Fibroblast of skin of abdomen (primary cell): ENCODE measurements at regions not wholly inside any gene's neighbourhood (a gene's known extent, or its start where the extent isn't known, plus 50 kb on each side); places are given as distances from the start of the nearest gene placed in this dataset.
"Not testable (repeated sequence)": the region's sequence is repeated elsewhere in the genome, so short reads cannot be mapped to it uniquely, and the experiment has no call there.

Source experiments
- DNase-seq: peaks from one replicate; pipeline ENCODE4 v3.0.0-alpha.2; 2013

DNA sequence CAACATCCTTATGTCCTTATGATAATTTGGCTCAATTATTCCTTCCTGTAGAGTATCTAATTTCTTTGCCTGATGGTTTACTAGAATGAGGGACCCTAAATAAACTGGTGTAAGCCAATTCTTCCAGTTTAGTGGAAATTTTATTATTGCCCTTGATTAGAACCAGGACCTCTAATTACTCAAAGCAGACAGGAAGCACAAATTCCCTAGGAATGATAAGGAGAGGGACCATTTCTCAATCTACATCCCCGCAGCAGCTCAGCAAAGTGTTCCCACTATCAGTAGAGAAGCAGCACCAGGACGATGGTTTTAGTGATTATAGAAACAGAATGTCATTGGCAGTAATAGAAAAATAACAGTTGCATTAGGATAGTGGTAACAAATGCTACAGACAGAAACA, 97.1 kb downstream of the PLPPR4 start:
- DNase-seq: no peak

DNA sequence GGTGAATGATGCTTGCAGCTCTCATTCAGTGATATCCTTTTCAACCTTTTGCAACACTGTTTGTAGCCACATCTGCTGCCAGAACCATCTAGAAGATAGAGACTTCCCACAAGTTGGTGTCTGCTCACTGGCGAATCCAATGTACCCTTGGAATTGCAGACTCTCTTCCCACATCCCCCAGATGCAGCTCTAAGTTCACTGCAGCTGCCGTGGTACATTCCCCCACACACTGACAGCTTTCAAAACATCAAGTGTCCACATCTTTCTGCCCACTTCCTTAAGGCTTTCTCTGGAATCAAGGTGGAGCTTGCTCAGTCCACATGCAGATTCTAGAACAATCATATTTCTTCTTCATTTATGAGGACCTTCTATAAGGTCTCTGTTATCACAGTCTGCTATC, 99.2 kb downstream of the PLPPR4 start:
- no peak for DNase-seq

DNA sequence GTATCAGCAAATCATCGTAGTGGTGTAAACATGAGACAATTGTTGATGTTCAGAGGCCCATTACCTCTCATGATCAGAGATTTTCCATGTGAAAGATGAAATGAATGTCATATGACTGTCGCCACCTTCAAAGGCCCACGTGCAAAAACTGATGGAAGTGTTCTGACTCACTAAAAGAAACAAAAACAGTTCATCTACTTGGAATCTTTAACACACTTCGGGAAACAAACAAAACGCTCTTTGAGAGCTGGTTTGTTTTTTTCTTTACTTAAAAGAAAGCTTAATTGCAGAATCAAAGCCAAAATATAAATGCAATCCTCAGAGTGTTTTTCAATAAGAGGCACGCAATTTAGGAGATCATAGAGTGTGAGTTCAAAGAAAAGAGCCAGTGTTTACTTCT, 100.8 kb downstream of the PLPPR4 start:
- no peak for DNase-seq

DNA sequence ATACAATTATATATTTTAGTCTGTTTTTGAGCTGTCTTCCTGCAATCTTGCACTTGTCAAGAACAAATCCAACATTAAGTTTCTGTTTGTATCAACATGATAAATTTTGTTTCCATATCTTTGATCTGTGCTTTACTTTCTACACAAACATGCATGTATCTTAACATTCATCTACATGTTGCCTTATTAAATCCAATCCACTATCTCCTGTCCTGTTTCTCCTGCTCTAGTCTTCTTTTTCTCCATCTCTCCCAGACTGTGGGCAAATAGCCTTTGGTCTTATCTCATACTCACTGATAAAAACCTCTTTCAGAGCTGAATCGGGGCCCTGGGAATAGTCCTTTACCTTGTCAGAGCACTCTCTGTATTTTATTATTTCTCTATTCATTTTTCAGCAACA, 101.3 kb downstream of the PLPPR4 start:
- DNase-seq: no peak

DNA sequence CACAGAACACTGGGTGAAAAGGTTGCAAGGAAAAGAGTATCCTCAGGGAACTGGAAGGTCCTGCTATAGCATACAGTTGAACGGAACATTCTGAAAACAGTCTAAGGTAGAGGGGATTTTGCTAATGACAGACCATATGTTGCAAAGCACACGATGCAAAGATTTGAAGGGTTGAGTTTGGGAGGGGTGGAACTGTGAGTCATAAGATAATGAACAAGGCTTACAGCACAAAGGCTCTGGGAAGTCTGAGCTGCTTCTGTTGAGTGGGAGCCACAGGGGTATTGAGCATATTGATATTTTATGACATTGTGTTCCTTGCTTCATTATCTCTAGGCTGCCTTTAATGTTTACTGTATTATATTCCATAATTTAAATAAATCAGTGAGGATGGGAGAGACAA, 104.9 kb downstream of the PLPPR4 start:
- no peak for DNase-seq

DNA sequence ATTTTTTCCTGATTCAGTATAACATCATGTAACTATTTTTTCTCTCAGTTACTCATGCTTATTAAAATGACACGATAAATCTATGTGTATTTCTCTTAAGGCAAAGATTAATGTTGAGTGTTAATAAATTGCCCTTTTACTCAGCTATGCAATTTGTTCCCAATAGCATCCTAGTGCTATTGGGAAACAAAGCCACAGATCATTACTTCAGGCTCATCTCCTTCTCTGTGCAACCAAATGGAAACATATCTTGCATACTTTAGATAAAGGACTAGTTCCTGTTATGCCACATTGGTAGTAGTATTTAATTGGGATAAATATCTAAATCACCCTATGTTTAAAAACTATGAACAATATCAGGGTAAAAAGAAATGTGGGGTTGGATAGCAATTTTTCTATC, 106.2 kb downstream of the PLPPR4 start:
- no peak for DNase-seq

DNA sequence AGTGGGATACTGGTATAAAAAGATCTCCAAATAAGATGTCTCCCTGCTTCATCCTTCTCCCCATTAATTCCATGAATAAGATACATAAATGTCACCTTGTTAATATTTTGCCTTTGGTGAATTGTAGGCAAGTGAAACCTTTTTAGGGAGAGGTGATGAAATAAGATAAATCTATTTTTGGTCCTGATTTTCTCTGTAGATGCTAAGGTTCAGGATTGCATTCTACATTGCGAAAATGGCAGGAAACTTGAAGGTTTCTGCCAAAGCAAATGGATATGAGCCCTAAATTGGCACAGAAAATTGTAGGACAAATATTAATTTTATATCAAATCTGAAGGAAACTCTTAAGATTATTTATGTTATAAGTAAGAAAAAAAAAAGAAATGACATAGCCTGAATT, 107.1 kb downstream of the PLPPR4 start:
- no peak for DNase-seq

DNA sequence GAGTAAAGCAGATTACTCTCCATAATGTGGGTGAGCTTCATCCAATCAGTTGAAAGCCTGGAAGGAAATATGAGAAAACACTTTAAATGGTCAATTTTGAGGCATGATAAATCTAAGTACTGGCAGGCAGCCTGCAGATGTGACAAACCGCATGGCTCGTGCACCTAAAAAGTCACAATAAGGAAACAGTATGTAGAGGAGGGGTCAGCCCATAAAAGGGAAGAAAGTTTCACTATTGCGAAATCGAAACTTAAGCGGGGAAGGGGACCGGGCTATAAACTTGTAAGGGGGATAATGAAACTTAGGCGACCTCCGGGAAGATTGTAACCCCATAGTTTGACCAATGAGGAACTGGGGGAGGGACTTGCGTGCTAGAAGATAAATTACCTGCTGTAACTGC, 109.8 kb downstream of the PLPPR4 start:
- no peak for DNase-seq

DNA sequence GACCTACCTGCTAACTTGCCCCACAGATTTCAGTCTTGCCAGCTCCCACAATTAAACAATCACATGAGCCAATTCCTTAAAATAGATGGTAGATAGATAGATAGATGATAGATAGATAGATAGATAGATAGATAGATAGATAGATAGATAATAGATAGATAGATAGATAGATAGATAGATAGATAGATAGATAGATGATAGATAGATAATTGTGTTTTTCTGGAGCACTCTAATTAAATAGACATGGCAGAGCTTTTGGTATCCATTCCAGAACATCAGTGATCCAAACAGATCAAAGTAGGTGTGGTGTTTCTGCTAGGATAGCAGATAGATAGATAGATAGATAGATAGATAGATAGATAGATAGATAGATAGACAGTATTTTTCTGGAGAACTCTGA, 110.4 kb downstream of the PLPPR4 start:
- not testable (repeated sequence) for DNase-seq

DNA sequence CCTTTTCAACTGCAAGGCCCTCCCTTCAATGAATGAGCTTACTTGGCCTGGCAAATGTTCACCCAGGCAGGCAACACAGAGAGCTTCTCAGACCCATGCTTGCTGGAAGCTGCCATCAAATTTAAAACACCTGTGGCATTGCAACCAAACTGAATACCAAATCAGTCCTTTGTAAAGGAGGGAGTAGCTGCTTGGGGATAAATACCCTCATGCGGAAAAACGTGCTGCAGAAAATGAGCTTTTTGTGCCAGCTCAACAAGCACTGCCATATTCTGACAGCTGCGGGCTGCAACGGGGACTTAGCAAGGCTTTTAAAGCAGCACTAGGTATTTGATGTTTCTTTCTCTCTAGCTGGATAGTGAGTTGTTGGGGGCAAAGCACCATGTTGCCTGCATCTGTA, 119.7 kb downstream of the PLPPR4 start:
- no peak for DNase-seq

DNA sequence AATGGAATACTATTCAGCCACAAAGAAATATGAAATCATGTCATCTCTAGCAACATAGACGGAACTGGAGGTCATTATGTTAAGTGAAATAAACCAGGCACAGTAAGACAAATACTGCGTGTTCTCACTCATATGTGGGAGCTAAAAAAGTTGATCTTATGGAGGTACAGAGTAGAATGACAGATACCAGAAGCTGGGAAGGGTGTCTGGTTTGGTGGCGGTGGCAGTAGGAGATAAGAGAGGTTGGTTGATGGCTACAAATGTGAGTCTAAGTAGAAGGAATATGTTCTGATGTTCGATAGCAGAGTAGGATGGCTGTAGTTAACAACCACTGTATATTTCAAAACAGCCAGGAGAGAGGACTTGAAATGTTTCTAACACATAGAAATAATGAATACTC, 121.6 kb downstream of the PLPPR4 start:
- no peak for DNase-seq

DNA sequence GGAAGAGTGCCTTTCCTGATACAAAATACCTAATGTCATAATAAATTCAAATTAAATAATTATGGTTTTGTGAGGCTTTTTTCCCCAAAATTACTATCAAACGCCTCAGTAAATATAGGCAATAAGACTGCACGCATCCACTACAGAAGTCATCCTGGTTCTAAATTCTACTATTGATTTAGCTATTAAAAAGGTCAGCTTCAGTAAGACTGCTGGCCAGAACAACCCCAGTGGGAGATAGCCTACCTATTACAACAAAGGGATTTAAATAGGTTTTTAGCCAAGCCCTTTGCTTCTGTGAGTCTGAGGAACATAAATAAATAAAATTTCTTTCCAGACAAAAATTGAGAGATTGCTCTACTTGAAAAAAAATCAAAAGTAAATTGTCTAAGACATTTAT, 132.1 kb downstream of the PLPPR4 start:
- no peak for DNase-seq

DNA sequence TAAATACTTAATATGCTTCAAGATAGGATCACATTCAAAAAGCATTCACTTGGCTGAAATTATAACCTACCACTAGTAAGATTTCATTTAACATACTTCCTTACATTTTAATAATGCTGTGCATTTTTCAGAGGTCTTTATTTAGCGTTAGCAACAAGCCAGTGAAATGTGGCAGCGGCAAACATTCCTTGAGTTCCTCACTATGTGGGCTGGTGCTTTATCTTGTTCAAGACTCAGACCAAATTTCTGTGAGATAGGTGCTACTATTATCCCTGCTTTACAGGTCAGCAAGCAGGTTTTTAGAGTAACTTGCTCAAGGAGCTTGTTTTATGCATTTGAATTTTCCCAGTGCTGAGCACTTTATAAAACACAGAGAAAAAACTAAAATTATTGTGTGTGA, 132.7 kb downstream of the PLPPR4 start:
- peak; percentile 1 for DNase-seq

DNA sequence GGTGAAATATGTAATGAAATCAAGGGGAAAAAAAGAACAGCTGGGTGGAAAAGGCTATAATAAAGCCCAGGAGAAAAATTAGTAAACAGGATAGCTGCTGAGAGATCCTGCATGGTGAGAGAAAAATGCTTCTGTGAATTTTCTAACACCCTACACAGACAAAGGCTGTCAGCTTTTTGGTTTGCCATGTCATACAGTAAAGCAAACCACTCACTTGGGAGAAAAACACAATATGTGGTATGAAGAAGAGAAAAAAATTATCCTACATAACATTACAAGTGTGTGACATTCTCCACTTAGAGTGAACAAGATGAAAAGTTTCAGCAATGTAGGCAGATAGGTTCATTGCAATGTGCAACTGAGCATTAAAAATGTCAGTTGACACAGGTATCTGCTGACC, 133.6 kb downstream of the PLPPR4 start:
- DNase-seq: no peak

DNA sequence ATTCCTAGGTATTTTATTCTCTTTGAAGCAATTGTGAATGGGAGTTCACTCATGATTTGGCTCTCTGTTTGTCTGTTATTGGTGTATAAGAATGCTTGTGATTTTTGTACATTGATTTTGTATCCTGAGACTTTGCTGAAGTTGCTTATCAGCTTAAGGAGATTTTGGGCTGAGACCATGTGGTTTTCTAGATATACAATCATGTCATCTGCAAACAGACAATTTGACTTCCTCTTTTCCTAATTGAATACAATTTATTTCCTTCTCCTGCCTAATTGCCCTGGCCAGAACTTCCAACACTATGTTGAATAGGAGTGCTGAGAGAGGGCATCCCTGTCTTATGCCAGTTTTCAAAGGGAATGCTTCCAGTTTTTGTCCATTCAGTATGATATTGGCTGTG, 137.3 kb downstream of the PLPPR4 start:
- not testable (repeated sequence) for DNase-seq

DNA sequence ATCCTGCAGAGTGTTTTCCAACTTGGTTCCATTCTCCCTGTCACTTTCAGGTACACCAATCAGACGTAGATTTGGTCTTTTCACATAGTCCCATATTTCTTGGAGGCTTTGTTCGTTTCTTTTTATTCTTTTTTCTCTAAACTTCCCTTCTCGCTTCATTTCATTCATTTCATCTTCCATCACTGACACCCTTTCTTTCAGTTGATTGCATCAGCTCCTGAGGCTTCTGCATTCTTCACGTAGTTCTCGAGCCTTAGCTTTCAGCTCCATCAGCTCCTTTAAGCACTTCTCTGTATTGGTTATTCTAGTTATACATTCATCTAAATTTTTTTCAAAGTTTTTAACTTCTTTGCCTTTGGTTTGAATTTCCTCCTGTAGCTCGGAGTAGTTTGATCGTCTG, 140.1 kb downstream of the PLPPR4 start:
- not testable (repeated sequence) for DNase-seq

DNA sequence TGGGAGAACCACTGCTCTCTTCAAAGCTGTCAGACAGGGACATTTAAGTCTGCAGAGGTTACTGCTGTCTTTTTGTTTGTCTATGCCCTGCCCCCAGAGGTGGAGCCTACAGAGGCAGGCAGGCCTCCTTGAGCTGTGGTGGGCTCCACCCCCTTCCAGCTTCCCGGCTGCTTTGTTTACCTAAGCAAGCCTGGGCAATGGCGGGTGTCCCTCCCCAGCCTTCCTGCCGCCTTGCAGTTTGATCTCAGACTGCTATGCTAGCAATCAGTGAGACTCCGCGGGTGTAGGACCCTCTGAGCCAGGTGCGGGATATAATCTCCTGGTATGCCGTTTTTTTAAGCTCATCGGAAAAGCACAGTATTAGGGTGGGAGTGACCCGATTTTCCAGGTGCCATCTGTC, 141.0 kb downstream of the PLPPR4 start:
- not testable (repeated sequence) for DNase-seq

DNA sequence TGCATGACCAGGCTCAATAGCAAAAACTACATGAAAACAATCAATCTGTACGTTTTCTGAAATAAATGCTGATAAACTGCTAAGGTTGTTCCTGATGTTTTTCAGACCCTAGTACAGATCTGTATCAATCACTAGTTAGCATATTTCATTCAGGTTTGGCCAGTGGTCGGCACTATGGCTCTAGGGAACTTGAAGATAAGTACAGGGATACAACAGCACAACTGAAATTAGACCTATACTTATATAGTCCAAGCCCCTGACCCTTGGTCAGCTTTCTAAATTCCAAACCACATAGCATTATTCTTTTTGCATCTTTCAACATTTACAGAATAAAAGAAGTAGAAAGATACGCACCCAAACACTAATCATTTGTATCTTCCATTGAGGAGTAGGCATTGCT, 142.7 kb downstream of the PLPPR4 start:
- no peak for DNase-seq

DNA sequence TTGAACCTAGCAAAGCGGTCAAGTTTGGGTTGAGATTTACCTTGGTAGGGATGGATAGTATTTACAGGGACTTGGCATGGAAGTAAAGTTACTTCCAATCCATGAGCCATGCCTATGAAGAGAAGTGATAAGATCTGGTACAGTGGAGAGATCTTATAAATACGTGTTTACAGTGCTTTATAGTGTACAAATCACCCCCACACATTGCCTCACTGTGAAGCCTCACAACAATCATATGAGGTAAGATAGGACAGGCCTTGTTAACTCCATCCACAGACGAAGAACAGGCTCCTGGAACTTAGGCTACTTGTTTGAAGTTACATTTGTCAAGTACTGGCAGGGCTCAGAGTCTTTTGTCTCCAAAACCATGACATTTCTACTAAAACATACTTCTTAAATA, 159.8 kb downstream of the PLPPR4 start:
- no peak for DNase-seq

DNA sequence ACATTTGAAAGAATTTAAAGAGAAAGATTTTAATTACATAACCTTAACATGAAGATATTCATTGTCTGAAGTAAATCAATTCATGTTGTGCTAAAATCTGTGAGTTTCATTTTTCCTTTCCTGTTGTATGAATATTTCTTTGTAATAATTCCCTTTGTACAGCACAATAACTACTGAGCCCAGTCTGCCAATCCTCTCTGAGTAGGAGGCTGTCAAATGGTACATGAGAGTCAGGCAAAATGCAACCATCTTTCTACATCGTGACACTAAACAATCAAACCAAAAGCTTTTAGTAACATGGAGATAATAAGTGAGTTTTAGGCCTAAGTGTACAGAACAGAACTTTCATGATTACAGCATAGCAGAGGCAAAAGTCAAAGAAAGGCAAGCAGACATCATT, 165.5 kb downstream of the PLPPR4 start:
- no peak for DNase-seq

DNA sequence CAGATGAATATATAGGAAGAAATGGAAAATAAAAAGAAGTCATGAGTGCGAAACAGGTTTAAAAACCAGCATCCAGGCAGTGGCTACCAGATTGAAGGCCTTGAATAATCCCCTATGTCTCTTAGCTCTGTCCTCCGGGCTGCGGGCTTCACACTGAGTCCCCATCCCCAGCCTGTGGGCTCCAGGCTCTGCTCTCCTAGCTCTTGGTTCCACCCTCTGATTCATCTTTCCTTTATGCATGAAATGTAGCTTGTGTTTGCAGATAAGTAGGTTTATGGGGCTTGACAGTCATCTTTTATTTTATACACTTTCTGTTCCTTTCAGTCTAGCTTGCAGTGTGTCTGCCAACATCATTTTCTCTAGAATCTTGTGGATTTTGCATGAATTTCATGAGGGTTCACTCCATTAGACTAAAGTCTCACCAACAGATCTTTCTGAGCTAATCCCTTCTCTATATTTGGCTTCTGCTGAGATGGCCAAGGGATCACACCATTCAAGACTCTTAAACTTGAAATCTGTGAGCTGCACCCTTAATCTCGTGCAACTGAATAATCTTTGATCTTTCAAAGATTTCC, 174.5 kb downstream of the PLPPR4 start:
- no peak for DNase-seq

DNA sequence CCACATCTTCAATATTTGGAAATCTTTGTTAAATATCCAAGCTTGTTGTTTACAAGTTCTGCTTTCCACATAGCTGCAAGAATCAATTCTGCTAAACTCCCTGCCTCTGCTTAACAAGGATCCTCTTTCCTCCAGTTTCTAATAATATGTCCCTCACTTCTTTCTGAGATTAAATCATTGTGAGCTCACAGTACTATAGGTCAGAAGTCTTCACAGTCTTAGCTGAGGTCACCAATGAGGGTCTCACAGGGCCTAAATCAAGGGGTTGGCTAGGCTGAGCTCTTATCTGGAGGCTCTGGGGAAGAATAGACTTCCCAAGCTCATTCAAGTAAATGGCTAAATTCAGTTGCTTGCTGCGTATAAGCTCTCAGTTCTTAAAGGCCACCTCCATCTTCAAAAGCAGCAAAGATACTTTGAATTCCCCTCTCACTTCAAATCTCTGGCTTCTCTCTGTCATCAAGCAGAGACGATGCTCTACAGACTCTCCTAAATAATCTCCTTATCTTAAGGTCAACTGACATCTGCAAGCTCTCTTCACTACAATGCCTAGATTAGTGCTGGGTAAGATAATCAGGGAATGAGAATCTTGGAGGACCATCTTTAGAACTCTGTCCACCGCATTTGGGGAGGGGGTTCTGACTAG, 175.3 kb downstream of the PLPPR4 start:
- DNase-seq: no peak

DNA sequence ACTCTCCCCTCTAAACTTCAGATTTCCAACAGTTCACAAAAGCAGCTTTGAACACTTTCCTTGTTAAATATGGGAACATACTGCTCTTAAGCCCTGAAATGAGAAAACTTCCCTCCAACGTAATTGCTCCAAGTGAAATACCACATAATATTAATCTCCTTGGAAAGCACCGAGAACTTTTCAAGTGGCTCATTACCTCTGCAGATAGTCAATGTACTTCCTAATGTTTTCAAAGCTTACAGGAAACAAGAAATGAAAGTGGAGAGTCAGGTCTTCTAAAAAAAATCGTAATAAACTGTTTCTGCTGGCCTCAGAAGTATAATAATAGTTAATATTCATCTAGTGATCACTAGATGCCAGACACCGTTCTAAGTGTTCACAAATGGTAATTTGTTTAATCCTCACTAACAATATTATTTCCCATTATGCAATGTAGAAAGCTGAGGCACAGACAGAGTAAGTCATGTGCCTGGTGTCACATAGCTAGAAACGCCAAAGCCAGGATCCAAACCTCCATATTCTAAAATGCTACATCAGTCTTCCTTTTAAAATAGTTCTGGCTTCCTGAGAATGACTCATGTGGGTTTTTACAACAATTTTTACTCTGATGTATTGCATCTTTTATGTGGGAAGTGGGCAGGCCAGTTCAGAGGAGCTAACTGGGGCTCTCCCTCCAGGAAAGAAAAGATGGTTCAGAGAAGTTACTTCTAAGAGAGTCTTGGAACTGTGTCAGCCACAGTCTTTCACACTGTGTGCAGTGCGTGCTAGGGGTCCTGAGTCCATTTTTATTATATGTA, 177.2 kb downstream of the PLPPR4 start:
- peak; percentile 63 for DNase-seq
